ENCODE measurements at regions not wholly inside any gene's neighbourhood (a gene's known extent, or its start where the extent isn't known, plus 50 kb on each side); places are given as distances from the start of the nearest gene placed in this dataset.
"Not testable (repeated sequence)": the region's sequence is repeated elsewhere in the genome, so short reads cannot be mapped to it uniquely, and the experiment has no call there.

DNA sequence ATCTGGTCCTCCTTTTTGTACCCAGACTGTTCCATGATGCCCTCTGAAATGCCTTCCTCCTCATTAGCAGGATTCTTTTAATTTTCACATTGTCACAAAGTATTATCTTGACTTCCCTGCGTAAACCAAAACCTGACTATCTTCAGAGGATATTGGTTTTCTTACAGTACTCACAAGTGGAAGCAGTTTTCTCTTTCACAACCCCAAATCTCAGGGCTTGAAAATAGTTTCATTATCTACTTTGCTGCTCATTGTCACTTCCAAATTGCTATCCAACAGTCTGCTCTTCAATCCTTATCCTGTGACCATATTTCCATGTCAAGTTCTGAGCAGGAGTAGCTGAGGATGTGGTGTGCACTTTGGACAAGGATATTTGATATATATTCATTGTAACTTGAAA, 324.1 kb downstream of the FAM170A start:
- TF ChIP-seq, protein P1, sequence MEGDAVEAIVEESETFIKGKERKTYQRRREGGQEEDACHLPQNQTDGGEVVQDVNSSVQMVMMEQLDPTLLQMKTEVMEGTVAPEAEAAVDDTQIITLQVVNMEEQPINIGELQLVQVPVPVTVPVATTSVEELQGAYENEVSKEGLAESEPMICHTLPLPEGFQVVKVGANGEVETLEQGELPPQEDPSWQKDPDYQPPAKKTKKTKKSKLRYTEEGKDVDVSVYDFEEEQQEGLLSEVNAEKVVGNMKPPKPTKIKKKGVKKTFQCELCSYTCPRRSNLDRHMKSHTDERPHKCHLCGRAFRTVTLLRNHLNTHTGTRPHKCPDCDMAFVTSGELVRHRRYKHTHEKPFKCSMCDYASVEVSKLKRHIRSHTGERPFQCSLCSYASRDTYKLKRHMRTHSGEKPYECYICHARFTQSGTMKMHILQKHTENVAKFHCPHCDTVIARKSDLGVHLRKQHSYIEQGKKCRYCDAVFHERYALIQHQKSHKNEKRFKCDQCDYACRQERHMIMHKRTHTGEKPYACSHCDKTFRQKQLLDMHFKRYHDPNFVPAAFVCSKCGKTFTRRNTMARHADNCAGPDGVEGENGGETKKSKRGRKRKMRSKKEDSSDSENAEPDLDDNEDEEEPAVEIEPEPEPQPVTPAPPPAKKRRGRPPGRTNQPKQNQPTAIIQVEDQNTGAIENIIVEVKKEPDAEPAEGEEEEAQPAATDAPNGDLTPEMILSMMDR (IDR thresholded peaks at IDR 0.05), result no peak
- no peak for TF ChIP-seq POLR2A (IDR thresholded peaks at IDR 0.05)
- H3K9me3 ChIP-seq, result no peaks in the 10 kb centered on the region
- no peak overlapping the region for H3K27ac ChIP-seq
- no peaks in the 10 kb centered on the region for H3K27me3 ChIP-seq
- H3K4me3 ChIP-seq, result no peak overlapping the region
- H3K36me3 ChIP-seq, result no peaks in the 10 kb centered on the region
- H3K4me1 ChIP-seq, result no peaks in the 10 kb centered on the region
- no peak for DNase-seq

DNA sequence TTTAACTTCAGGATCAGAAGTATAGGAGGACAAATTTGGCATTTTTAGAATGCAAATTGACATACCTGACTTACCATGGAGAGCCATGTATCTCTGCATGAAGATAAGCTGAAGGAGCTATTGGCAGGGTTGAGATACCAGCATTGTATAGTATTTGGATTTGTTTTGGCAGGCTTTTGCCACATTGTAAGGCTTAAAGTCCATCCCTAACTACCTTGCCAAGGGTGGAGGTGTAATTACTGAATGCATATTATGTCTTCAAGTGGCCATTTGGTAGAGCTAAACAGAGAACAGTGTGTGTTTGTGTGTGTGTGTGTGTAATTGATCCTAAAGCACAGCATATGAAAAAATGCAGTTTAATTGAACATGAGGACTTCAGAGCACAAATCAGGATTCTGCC, 324.7 kb downstream of the FAM170A start:
- TF ChIP-seq POLR2A (IDR thresholded peaks at IDR 0.05), result no peak
- TF ChIP-seq, protein P1 (IDR thresholded peaks at IDR 0.05), result no peak
- Histone ChIP-seq H3K4me1 (no peaks in the 10 kb centered on the region), H3K27ac (no peak overlapping the region), H3K9me3 (no peaks in the 10 kb centered on the region), H3K4me3 (no peak overlapping the region), H3K27me3 (no peaks in the 10 kb centered on the region), H3K36me3 (no peaks in the 10 kb centered on the region)
- no peak for DNase-seq

DNA sequence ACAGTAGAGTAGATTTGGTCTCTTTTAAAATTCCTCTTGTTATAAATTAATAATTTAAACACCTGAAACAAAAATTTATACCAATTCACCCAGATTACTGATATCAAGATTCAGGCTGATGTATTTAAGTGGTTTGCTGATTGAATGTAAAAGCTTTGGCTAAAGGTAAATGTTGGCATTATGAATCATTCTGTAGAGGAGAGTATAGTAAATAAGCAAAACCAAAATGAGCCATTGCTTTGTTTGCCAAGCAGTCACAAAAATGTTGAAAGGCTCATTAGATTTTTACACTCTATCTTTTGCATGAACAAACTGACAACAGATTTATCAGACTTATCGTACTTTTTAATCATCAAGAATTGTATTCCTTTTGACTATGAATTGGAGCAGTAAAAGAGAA, 332.6 kb downstream of the FAM170A start:
- Histone ChIP-seq H3K9me3 (no peaks in the 10 kb centered on the region), H3K27ac (no peak overlapping the region), H3K27me3 (no peaks in the 10 kb centered on the region), H3K4me1 (no peaks in the 10 kb centered on the region), H3K36me3 (no peaks in the 10 kb centered on the region), H3K4me3 (no peak overlapping the region)
- TF ChIP-seq POLR2A (IDR thresholded peaks at IDR 0.05), result no peak
- TF ChIP-seq, protein P1 (IDR thresholded peaks at IDR 0.05), result no peak
- no peak for DNase-seq

DNA sequence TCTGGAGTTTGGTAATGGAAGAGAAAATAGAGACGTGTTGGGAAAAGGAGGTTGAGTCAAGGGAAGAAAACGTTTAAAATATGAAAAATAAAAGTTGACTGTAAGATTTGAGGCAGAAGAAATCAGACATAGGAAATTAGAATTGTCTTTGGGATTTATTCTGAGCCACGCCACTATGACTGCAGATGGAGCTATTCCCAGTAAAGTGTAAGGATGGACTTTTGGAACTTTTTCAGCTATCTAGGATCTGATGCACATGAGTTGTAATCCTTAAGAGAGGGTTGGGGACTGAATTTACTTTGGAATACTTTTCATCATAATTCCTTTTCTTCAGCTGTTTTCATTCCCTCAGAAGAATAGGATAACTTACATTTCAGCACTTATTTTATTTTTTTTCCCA, 336.7 kb downstream of the FAM170A start:
- no peaks in the 10 kb centered on the region for H3K36me3 ChIP-seq
- H3K27me3 ChIP-seq, result no peaks in the 10 kb centered on the region
- DNase-seq, result no peak
- H3K4me1 ChIP-seq, result no peaks in the 10 kb centered on the region
- no peak overlapping the region for H3K4me3 ChIP-seq
- H3K9me3 ChIP-seq, result no peaks in the 10 kb centered on the region
- no peak for TF ChIP-seq POLR2A (IDR thresholded peaks at IDR 0.05)
- TF ChIP-seq, protein P1 (IDR thresholded peaks at IDR 0.05), result no peak
- no peak overlapping the region for H3K27ac ChIP-seq

DNA sequence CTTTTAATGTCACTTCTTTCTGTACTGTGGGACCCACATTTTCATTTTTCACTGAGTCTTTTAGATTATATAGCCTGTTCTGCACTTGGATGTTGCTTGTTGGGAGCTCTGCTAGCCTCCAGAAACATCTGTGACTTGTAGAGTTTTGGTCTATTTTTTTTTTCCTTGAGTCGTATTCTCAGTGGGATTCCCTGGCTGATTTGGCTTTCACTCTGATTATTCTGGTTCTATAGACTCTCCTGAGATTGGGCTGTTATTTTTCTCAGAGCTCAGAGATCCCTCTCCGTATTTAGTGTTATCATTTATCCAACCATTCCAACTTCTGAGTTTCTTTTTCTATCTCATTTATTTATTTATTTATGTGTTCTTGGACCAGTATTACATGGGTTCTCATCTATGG, 339.3 kb downstream of the FAM170A start:
- no peak overlapping the region for H3K27ac ChIP-seq
- H3K27me3 ChIP-seq, result no peaks in the 10 kb centered on the region
- TF ChIP-seq, protein P1 (IDR thresholded peaks at IDR 0.05), result no peak
- TF ChIP-seq POLR2A (IDR thresholded peaks at IDR 0.05), result no peak
- H3K9me3 ChIP-seq, result no peaks in the 10 kb centered on the region
- H3K36me3 ChIP-seq, result no peaks in the 10 kb centered on the region
- no peaks in the 10 kb centered on the region for H3K4me1 ChIP-seq
- DNase-seq, result no peak
- H3K4me3 ChIP-seq, result no peak overlapping the region

DNA sequence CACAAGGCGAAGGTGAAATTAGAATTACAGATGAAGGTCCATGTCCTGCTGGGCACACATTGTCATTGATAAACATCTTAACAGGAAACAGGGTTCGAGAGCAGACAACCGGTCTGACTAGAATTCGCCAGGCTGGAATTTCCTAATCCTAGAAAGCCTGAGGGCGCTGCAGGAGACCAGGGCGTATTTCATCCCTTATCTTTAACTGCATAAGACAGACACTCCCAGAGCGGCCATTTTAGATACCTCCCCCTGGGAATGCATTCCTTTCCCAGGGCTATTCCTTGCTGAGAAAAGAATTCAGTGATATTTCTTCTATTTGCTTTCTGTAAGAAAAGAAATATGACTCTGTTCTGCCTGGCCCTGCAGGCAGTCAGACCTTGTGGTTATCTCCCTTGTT, 357.7 kb downstream of the FAM170A start:
- H3K27me3 ChIP-seq, DNase-seq, H3K27ac ChIP-seq, H3K36me3 ChIP-seq, H3K9me3 ChIP-seq, H3K4me3 ChIP-seq, H3K4me1 ChIP-seq: not testable (repeated sequence)
